ENCODE measurements at regions not wholly inside any gene's neighbourhood (a gene's known extent, or its start where the extent isn't known, plus 50 kb on each side); places are given as distances from the start of the nearest gene placed in this dataset.

GRCh38 chr3:72385167-72385566 lies 463.1 kb downstream of the SHQ1 start:
- Histone ChIP-seq H3K4me1 (ENCODE audit: control insufficient read depth, insufficient read depth, low read length, poor library complexity, severe bottlenecking) (peaks cover 13% of the 10 kb centered on the region), H3K9me3 (ENCODE audit: control insufficient read depth, low read length) (no peaks in the 10 kb centered on the region), H3K4me3 (ENCODE audit: extremely low read depth, insufficient read depth, low read length, poor library complexity, severe bottlenecking) (no peak overlapping the region), H3K27ac (ENCODE audit: low read depth, low read length, severe bottlenecking) (no peak overlapping the region), H3K36me3 (ENCODE audit: control insufficient read depth, insufficient read depth, low read length) (no peaks in the 10 kb centered on the region)
- WGBS, 2 experiments (ENCODE audit: insufficient coverage in 2 of 2): 86% methylated on average over 1 to 2 of the region's 3 CpGs

GRCh38 chr3:72384602-72385001 lies 463.6 kb downstream of the SHQ1 start:
- Histone ChIP-seq H3K4me3 (ENCODE audit: extremely low read depth, insufficient read depth, low read length, poor library complexity, severe bottlenecking) (no peak overlapping the region), H3K27ac (ENCODE audit: low read depth, low read length, severe bottlenecking) (no peak overlapping the region), H3K4me1 (ENCODE audit: control insufficient read depth, insufficient read depth, low read length, poor library complexity, severe bottlenecking) (peaks cover 19% of the 10 kb centered on the region), H3K36me3 (ENCODE audit: control insufficient read depth, insufficient read depth, low read length) (no peaks in the 10 kb centered on the region), H3K9me3 (ENCODE audit: control insufficient read depth, low read length) (no peaks in the 10 kb centered on the region)
- 92 to 93% methylated on average over 3 to 4 of the region's 5 CpGs for WGBS, 2 experiments (ENCODE audit: insufficient coverage in 2 of 2)

- no peaks in the 10 kb centered on the region for H3K9me3 ChIP-seq (ENCODE audit: control insufficient read depth, low read length)
- 89 to 93% methylated on average over 3 of the region's 4 CpGs for WGBS, 2 experiments (ENCODE audit: insufficient coverage in 2 of 2)
- no peak overlapping the region for H3K27ac ChIP-seq (ENCODE audit: low read depth, low read length, severe bottlenecking)
- H3K4me3 ChIP-seq (ENCODE audit: extremely low read depth, insufficient read depth, low read length, poor library complexity, severe bottlenecking): no peak overlapping the region
- peaks cover 4% of the 10 kb centered on the region for H3K36me3 ChIP-seq (ENCODE audit: control insufficient read depth, insufficient read depth, low read length)
- H3K4me1 ChIP-seq (ENCODE audit: control insufficient read depth, insufficient read depth, low read length, poor library complexity, severe bottlenecking): peaks cover 26% of the 10 kb centered on the region
Observed at GRCh38 chr3:72383883-72384282, 464.4 kb downstream of the SHQ1 start.

- Histone ChIP-seq H3K36me3 (ENCODE audit: control insufficient read depth, insufficient read depth, low read length) (peaks cover 10% of the 10 kb centered on the region), H3K27ac (ENCODE audit: low read depth, low read length, severe bottlenecking) (no peak overlapping the region), H3K4me1 (ENCODE audit: control insufficient read depth, insufficient read depth, low read length, poor library complexity, severe bottlenecking) (peaks cover 27% of the 10 kb centered on the region), H3K9me3 (ENCODE audit: control insufficient read depth, low read length) (no peaks in the 10 kb centered on the region), H3K4me3 (ENCODE audit: extremely low read depth, insufficient read depth, low read length, poor library complexity, severe bottlenecking) (no peak overlapping the region)
- WGBS, 2 experiments (ENCODE audit: insufficient coverage in 2 of 2): 100% methylated on average over 2 of the region's 4 CpGs; no CpG with 5 or more reads in 1 of the 2 experiments
Observed at GRCh38 chr3:72383230-72383629, 465.0 kb downstream of the SHQ1 start.

GRCh38 chr3:72382460-72382859 lies 465.8 kb downstream of the SHQ1 start:
- WGBS, 2 experiments (ENCODE audit: insufficient coverage in 2 of 2): 100% methylated on average over 3 of the region's 4 CpGs; no CpG with 5 or more reads in 1 of the 2 experiments
- H3K36me3 ChIP-seq (ENCODE audit: control insufficient read depth, insufficient read depth, low read length): peaks cover 16% of the 10 kb centered on the region

GRCh38 chr3:72381584-72381983 lies 466.7 kb downstream of the SHQ1 start:
- H3K36me3 ChIP-seq (ENCODE audit: control insufficient read depth, insufficient read depth, low read length): peaks cover 18% of the 10 kb centered on the region
- no peak overlapping the region for H3K4me3 ChIP-seq (ENCODE audit: extremely low read depth, insufficient read depth, low read length, poor library complexity, severe bottlenecking)
- no peak overlapping the region for H3K27ac ChIP-seq (ENCODE audit: low read depth, low read length, severe bottlenecking)
- 93 to 100% methylated on average over 3 to 4 of the region's 6 CpGs for WGBS, 2 experiments (ENCODE audit: insufficient coverage in 2 of 2)
- no peaks in the 10 kb centered on the region for H3K9me3 ChIP-seq (ENCODE audit: control insufficient read depth, low read length)
- peaks cover 30% of the 10 kb centered on the region for H3K4me1 ChIP-seq (ENCODE audit: control insufficient read depth, insufficient read depth, low read length, poor library complexity, severe bottlenecking)

More at GRCh38 chr3:72382460-72382859, 465.8 kb downstream of the SHQ1 start:
- Histone ChIP-seq H3K27ac (ENCODE audit: low read depth, low read length, severe bottlenecking) (no peak overlapping the region), H3K9me3 (ENCODE audit: control insufficient read depth, low read length) (no peaks in the 10 kb centered on the region), H3K4me3 (ENCODE audit: extremely low read depth, insufficient read depth, low read length, poor library complexity, severe bottlenecking) (no peak overlapping the region), H3K4me1 (ENCODE audit: control insufficient read depth, insufficient read depth, low read length, poor library complexity, severe bottlenecking) (peaks cover 27% of the 10 kb centered on the region)

- Histone ChIP-seq H3K36me3 (ENCODE audit: control insufficient read depth, insufficient read depth, low read length) (peaks cover 18% of the 10 kb centered on the region), H3K9me3 (ENCODE audit: control insufficient read depth, low read length) (no peaks in the 10 kb centered on the region), H3K27ac (ENCODE audit: low read depth, low read length, severe bottlenecking) (no peak overlapping the region), H3K4me3 (ENCODE audit: extremely low read depth, insufficient read depth, low read length, poor library complexity, severe bottlenecking) (no peak overlapping the region), H3K4me1 (ENCODE audit: control insufficient read depth, insufficient read depth, low read length, poor library complexity, severe bottlenecking) (peaks cover 35% of the 10 kb centered on the region)
- WGBS, 2 experiments (ENCODE audit: insufficient coverage in 2 of 2): 96% methylated on average over 5 to 7 of the region's 8 CpGs
Observed at GRCh38 chr3:72380711-72381493, 467.3 kb downstream of the SHQ1 start.

- Histone ChIP-seq H3K27ac (ENCODE audit: low read depth, low read length, severe bottlenecking) (no peak overlapping the region), H3K4me3 (ENCODE audit: extremely low read depth, insufficient read depth, low read length, poor library complexity, severe bottlenecking) (no peak overlapping the region), H3K9me3 (ENCODE audit: control insufficient read depth, low read length) (no peaks in the 10 kb centered on the region), H3K36me3 (ENCODE audit: control insufficient read depth, insufficient read depth, low read length) (peaks cover 18% of the 10 kb centered on the region), H3K4me1 (ENCODE audit: control insufficient read depth, insufficient read depth, low read length, poor library complexity, severe bottlenecking) (peaks cover 35% of the 10 kb centered on the region)
- 76 to 90% methylated on average over 2 of the region's 4 CpGs for WGBS, 2 experiments (ENCODE audit: insufficient coverage in 2 of 2)
Observed at GRCh38 chr3:72380193-72380592, 468.1 kb downstream of the SHQ1 start.

- WGBS, 2 experiments (ENCODE audit: insufficient coverage in 2 of 2): 100% methylated on average over 1 of the region's 1 CpG; no CpG with 5 or more reads in 1 of the 2 experiments
- no peak overlapping the region for H3K27ac ChIP-seq (ENCODE audit: low read depth, low read length, severe bottlenecking)
- peaks cover 32% of the 10 kb centered on the region for H3K4me1 ChIP-seq (ENCODE audit: control insufficient read depth, insufficient read depth, low read length, poor library complexity, severe bottlenecking)
- no peaks in the 10 kb centered on the region for H3K9me3 ChIP-seq (ENCODE audit: control insufficient read depth, low read length)
- H3K4me3 ChIP-seq (ENCODE audit: extremely low read depth, insufficient read depth, low read length, poor library complexity, severe bottlenecking): no peak overlapping the region
- H3K36me3 ChIP-seq (ENCODE audit: control insufficient read depth, insufficient read depth, low read length): peaks cover 18% of the 10 kb centered on the region
Observed at GRCh38 chr3:72379500-72380187, 468.6 kb downstream of the SHQ1 start.

- Histone ChIP-seq H3K36me3 (ENCODE audit: control insufficient read depth, insufficient read depth, low read length) (peaks cover 23% of the 10 kb centered on the region), H3K4me1 (ENCODE audit: control insufficient read depth, insufficient read depth, low read length, poor library complexity, severe bottlenecking) (peaks cover 28% of the 10 kb centered on the region), H3K4me3 (ENCODE audit: extremely low read depth, insufficient read depth, low read length, poor library complexity, severe bottlenecking) (no peak overlapping the region), H3K27ac (ENCODE audit: low read depth, low read length, severe bottlenecking) (no peak overlapping the region), H3K9me3 (ENCODE audit: control insufficient read depth, low read length) (no peaks in the 10 kb centered on the region)
- 89% methylated on average over 10 of the region's 10 CpGs for WGBS, 2 experiments (ENCODE audit: insufficient coverage in 2 of 2)
Observed at GRCh38 chr3:72378287-72378686, 470.0 kb downstream of the SHQ1 start.
